DND-41 (cell line): ENCODE measurements at regions not wholly inside any gene's neighbourhood (a gene's known extent, or its start where the extent isn't known, plus 50 kb on each side); places are given as distances from the start of the nearest gene placed in this dataset.
A peak's percentile ranks its signal among the peaks of the same experiment; 100 is the strongest.
"Not testable (repeated sequence)": the region's sequence is repeated elsewhere in the genome, so short reads cannot be mapped to it uniquely, and the experiment has no call there.

Experiments
- ATAC-seq: fragments of 200-7000 bp; cut with Tn5 transposase; 3 replicates; pipeline ENCODE4 v1.9.1; 2021; ENCODE audit warnings: low read depth; ENCODE audit not compliant: insufficient read depth
- DNase-seq: peaks from one replicate; pipeline ENCODE4 v3.0.0-alpha.2; 2020
- H2AFZ ChIP-seq: 2 replicates; pipeline ENCODE4 v1.6.0; 2012; ENCODE audit warnings: low read depth, low read length
- H3K27ac ChIP-seq: 2 replicates; pipeline ENCODE4 v1.5.1; 2012; ENCODE audit warnings: low read length, inconsistent platforms
- H3K27me3 ChIP-seq: fragments of 200-600 bp; sonication (generic); 2 replicates; pipeline ENCODE4 v1.6.0; 2012; ENCODE audit warnings: low read length, mild to moderate bottlenecking, inconsistent platforms; ENCODE audit not compliant: insufficient read depth, poor library complexity
- H3K36me3 ChIP-seq: 2 replicates; pipeline ENCODE4 v1.5.1; 2012; ENCODE audit warnings: low read length, inconsistent platforms; ENCODE audit not compliant: insufficient read depth
- H3K4me1 ChIP-seq: 2 replicates; pipeline ENCODE4 v1.5.1; 2012; ENCODE audit warnings: mild to moderate bottlenecking, low read length; ENCODE audit not compliant: insufficient read depth
- H3K4me2 ChIP-seq: 2 replicates; pipeline ENCODE4 v1.6.0; 2012; ENCODE audit warnings: mild to moderate bottlenecking, moderate library complexity, low read length, inconsistent platforms; ENCODE audit not compliant: insufficient read depth
- H3K4me3 ChIP-seq, 2 experiments: fragments of 200-600 bp in 1 of 2; shearing (Covaris generic) in 1 of 2; 2 replicates each; pipeline ENCODE4 v1.5.1; 2012 to 2016; ENCODE audit warnings: inconsistent platforms in 2 of 2, low read length in 2 of 2, mild to moderate bottlenecking in 2 of 2, low read depth in 1 of 2, moderate library complexity in 1 of 2
- H3K79me2 ChIP-seq: 2 replicates; pipeline ENCODE4 v1.6.0; 2012; ENCODE audit warnings: low read length, inconsistent platforms; ENCODE audit not compliant: insufficient read depth
- H3K9ac ChIP-seq: 2 replicates; pipeline ENCODE4 v1.6.0; 2012; ENCODE audit warnings: low read depth, mild to moderate bottlenecking, inconsistent platforms, low read length, moderate library complexity
- H3K9me3 ChIP-seq: 2 replicates; pipeline ENCODE4 v1.5.1; 2012; ENCODE audit warnings: low read length, moderate library complexity, mild to moderate bottlenecking, inconsistent platforms; ENCODE audit not compliant: insufficient read depth, severe bottlenecking
- H4K20me1 ChIP-seq: 2 replicates; pipeline ENCODE4 v1.6.0; 2012; ENCODE audit warnings: low read length; ENCODE audit not compliant: insufficient read depth
- CTCF ChIP-seq: IDR thresholded peaks from 2 replicates; pipeline ENCODE4 v1.5.1; 2012; ENCODE audit warnings: borderline replicate concordance, low read length, moderate library complexity, mild to moderate bottlenecking; ENCODE audit not compliant: poor library complexity, severe bottlenecking; ENCODE audit errors: extremely low read depth
- EZH2 ChIP-seq: IDR thresholded peaks from 3 replicates; pipeline ENCODE4 v1.6.1; 2012; ENCODE audit warnings: borderline replicate concordance, low read depth, mild to moderate bottlenecking, moderate library complexity, low read length, inconsistent platforms; ENCODE audit not compliant: severe bottlenecking

GRCh38 chr1:116291024-116291423 lies 82.0 kb upstream of the ATP1A1 start:
- TF ChIP-seq CTCF = no peak
- no peak for TF ChIP-seq EZH2
- Histone ChIP-seq H3K4me1 (no peaks in the 10 kb centered on the region), H3K36me3 (no peaks in the 10 kb centered on the region), H2AFZ (no peak overlapping the region), H3K79me2 (no peaks in the 10 kb centered on the region), H3K27ac (no peak overlapping the region), H3K9ac (no peak overlapping the region), H3K4me2 (no peak overlapping the region), H3K27me3 (no peaks in the 10 kb centered on the region), H4K20me1 (no peaks in the 10 kb centered on the region), H3K9me3 (no peaks in the 10 kb centered on the region), H3K4me3 (no peak overlapping the region)
- ATAC-seq (no peak), DNase-seq (no peak)

DNA sequence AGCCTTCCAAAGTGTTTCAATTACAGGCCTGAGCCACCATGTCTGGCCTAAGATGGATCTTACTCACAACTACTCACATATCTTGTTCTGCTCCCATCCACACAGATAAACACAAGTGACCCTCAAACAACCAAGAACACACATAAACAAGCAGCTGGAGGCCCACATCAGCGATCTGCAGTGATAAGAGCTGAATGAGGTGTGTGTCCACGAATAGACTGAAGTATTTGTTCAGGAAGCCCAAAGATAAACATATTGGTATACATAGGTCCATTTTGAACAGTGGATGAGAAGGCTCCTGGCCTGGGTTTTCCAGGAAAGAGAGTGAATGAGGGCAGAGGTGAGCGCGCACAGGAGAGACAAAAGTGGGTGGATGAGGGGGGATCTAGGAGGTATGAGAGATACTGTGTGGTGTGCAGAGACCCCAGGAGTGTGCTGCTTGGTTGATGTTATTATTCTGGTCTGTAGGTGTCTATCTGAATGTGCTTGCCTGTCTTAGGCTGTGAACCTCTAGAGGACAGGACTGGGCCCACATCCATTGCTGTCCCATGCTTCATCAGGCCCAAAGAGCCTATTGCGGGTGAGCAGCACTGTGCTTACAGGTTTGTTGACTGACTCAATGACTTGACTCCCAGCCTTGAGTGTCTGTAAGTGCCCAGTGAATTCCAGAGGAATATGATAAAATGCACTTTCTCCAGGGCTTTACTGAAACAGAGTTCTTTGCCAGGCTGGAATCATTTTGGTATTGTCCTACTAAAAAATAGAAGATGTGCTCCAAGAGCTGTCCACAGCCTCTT lies 79.9 kb upstream of the ATP1A1 start:
- Histone ChIP-seq H3K4me2 (no peak overlapping the region), H3K27me3 (no peaks in the 10 kb centered on the region), H2AFZ (no peak overlapping the region), H3K9ac (no peak overlapping the region), H3K4me3 (no peak overlapping the region), H3K36me3 (no peaks in the 10 kb centered on the region), H3K79me2 (no peaks in the 10 kb centered on the region), H3K27ac (no peak overlapping the region), H4K20me1 (no peaks in the 10 kb centered on the region), H3K9me3 (no peaks in the 10 kb centered on the region), H3K4me1 (no peaks in the 10 kb centered on the region)
- ATAC-seq (no peak), DNase-seq (no peak)
- TF ChIP-seq CTCF = no peak
- no peak for TF ChIP-seq EZH2

- Histone ChIP-seq H3K79me2 (no peaks in the 10 kb centered on the region), H4K20me1 (no peaks in the 10 kb centered on the region), H3K9ac (no peak overlapping the region), H3K4me1 (no peaks in the 10 kb centered on the region), H2AFZ (no peak overlapping the region), H3K27ac (no peak overlapping the region), H3K4me3 (no peak overlapping the region), H3K9me3 (no peaks in the 10 kb centered on the region), H3K27me3 (no peaks in the 10 kb centered on the region), H3K4me2 (no peak overlapping the region), H3K36me3 (no peaks in the 10 kb centered on the region)
- TF ChIP-seq EZH2 (no peak), CTCF (no peak)
- DNase-seq (no peak), ATAC-seq (0 out of 3 replicates have a peak, but pooled peaks have one; percentile 22)
Measured at GRCh38 chr1:116297495-116298212, 75.4 kb upstream of the ATP1A1 start.

DNA sequence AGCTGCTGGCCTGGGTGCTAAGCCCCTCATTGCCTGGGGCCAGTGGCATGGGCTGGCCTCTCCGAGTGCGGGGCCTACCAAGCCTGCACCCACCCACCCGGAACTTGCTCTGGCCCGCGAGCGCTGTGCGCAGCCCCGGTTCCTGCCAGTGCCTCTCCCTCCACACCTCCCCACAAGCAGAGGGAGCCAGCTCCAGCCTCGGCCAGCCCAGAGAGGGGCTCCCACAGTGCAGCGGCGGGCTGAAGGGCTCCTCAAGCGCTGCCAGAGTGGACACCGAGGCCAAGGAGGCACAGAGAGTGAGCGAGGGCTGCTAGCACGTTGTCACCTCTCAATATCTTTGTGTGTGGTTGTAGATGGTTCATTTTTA lies 74.8 kb upstream of the ATP1A1 start:
- not testable (repeated sequence) for H3K79me2 ChIP-seq, H3K4me1 ChIP-seq, H2AFZ ChIP-seq, H3K9ac ChIP-seq, H3K27me3 ChIP-seq, H3K36me3 ChIP-seq, H3K9me3 ChIP-seq, H4K20me1 ChIP-seq, ATAC-seq, H3K4me3 ChIP-seq, H3K27ac ChIP-seq, H3K4me2 ChIP-seq, DNase-seq
